Caco-2 (cell line): ENCODE measurements at regions not wholly inside any gene's neighbourhood (a gene's known extent, or its start where the extent isn't known, plus 50 kb on each side); places are given as distances from the start of the nearest gene placed in this dataset.

Experiments used
- BruUV-seq: library from RNA; stranded (reverse); fragments of 400-500 nt; replicated peaks from 2 replicates; lab custom pipeline; 2021; lab: Mats Ljungman, UMichigan
- CTCF ChIA-PET: fragments of 300-600 bp; sonication (Branson Sonifier 250); formaldehyde crosslinking; loops from one replicate; lab custom pipeline; 2022; ENCODE audit warnings: antibody characterized with exemption; lab: Charles Lee
- POLR2A ChIA-PET: fragments of 300-600 bp; sonication (Branson Sonifier 250); formaldehyde crosslinking; loops from one replicate; lab custom pipeline; 2022; ENCODE audit warnings: antibody characterized with exemption; lab: Charles Lee
- DNase-seq, 2 experiments: peaks; one replicate each; pipeline versions ENCODE4 v3.0.0 to v3.0.0-alpha.2; 2020 to 2022
- H3K27me3 ChIP-seq: replicated peaks from 2 replicates; pipeline ENCODE4 v1.6.0; 2011; ENCODE audit warnings: low read length; ENCODE audit not compliant: control insufficient read depth, insufficient read depth
- H3K36me3 ChIP-seq: 2 replicates; pipeline ENCODE4 v1.5.1; 2011; ENCODE audit warnings: low read length; ENCODE audit not compliant: control insufficient read depth, insufficient read depth
- H3K4me1 ChIP-seq: fragments of 250-450 bp; sonication (Bioruptor Pico); 2 replicates; pipeline ENCODE4 v1.5.1; 2020; ENCODE audit warnings: mild to moderate bottlenecking
- H3K4me3 ChIP-seq: 2 replicates; pipeline ENCODE4 v1.5.1; 2011; ENCODE audit warnings: low read depth, mild to moderate bottlenecking, control low read depth, low read length
- H3K9me3 ChIP-seq: fragments of 250-450 bp; sonication (Bioruptor Pico); 2 replicates; pipeline ENCODE4 v1.5.1; 2020; ENCODE audit warnings: mild to moderate bottlenecking, moderate library complexity
- H3K27ac Mint-ChIP-seq: one replicate; pipeline ENCODE4 v1.8.0; 2022; ENCODE audit warnings: mixed read lengths; ENCODE audit not compliant: unreplicated experiment
- H3K27me3 Mint-ChIP-seq: one replicate; pipeline ENCODE4 v1.8.0; 2022; ENCODE audit warnings: mixed read lengths; ENCODE audit not compliant: insufficient read depth, unreplicated experiment
- H3K36me3 Mint-ChIP-seq: one replicate; pipeline ENCODE4 v1.8.0; 2022; ENCODE audit warnings: mild to moderate bottlenecking, mixed read lengths; ENCODE audit not compliant: insufficient read depth, unreplicated experiment
- H3K4me1 Mint-ChIP-seq: one replicate; pipeline ENCODE4 v1.8.0; 2022; ENCODE audit warnings: low read depth, mixed read lengths; ENCODE audit not compliant: unreplicated experiment
- H3K4me3 Mint-ChIP-seq: one replicate; pipeline ENCODE4 v1.8.0; 2022; ENCODE audit warnings: mild to moderate bottlenecking, moderate library complexity, mixed read lengths; ENCODE audit not compliant: unreplicated experiment
- H3K9me3 Mint-ChIP-seq: one replicate; pipeline ENCODE4 v1.8.0; 2022; ENCODE audit warnings: mixed read lengths; ENCODE audit not compliant: unreplicated experiment
- CTCF ChIP-seq, 2 experiments: fragments of 200-600 bp in 1 of 2; IDR thresholded peaks; 1 replicate in 1 of 2; 2 replicates in 1 of 2; pipeline versions ENCODE4 v1.5.1 to v1.8.0; 2011 to 2022; ENCODE audit warnings: antibody characterized with exemption in 1 of 2, control low read depth in 1 of 2, inconsistent platforms in 1 of 2, low read depth in 1 of 2, low read length in 1 of 2, mild to moderate bottlenecking in 1 of 2, moderate library complexity in 1 of 2; ENCODE audit not compliant: insufficient read depth in 1 of 2, severe bottlenecking in 1 of 2, unreplicated experiment in 1 of 2
- intact Hi-C: fragments of 100-400 bp; cut with micrococcal nuclease; formaldehyde crosslinking; loops from one replicate; pipeline ENCODE4 v1.10.0; 2022; ENCODE audit not compliant: unreplicated experiment

GRCh38 chr3:170636400-170636973 lies 50.6 kb upstream of the SLC7A14 start:
- TF ChIP-seq CTCF (IDR thresholded peaks at IDR 0.05; ENCODE audit: insufficient read depth in 1 of 2, low read depth in 1 of 2, low read length in 1 of 2, severe bottlenecking in 1 of 2, unreplicated experiment in 1 of 2) = no peak
- BruUV-seq = no TSS peak
- POLR2A ChIA-PET = no interaction called here
- H3K4me3 Mint-ChIP-seq = no peak overlapping the region
- intact Hi-C loops = no loop called here
- H3K4me3 ChIP-seq = no peak overlapping the region
- no peaks in the 10 kb centered on the region for H3K9me3 Mint-ChIP-seq
- no peaks in the 10 kb centered on the region for H3K4me1 ChIP-seq
- H3K9me3 ChIP-seq = no peaks in the 10 kb centered on the region
- CTCF ChIA-PET = no interaction called here
- no peaks in the 10 kb centered on the region for H3K36me3 ChIP-seq
- no peaks in the 10 kb centered on the region for H3K27me3 ChIP-seq
- no peak for DNase-seq
- no peaks in the 10 kb centered on the region for H3K36me3 Mint-ChIP-seq
- no peaks in the 10 kb centered on the region for H3K27me3 Mint-ChIP-seq
- H3K4me1 Mint-ChIP-seq = no peaks in the 10 kb centered on the region
- H3K27ac Mint-ChIP-seq = no peak overlapping the region
